TTC549 (cell line): ENCODE measurements at regions not wholly inside any gene's neighbourhood (a gene's known extent, or its start where the extent isn't known, plus 50 kb on each side); places are given as distances from the start of the nearest gene placed in this dataset.

Experiments
- FAIRE-seq: peaks from 2 replicates; lab custom pipeline; 2012; peaks lifted over from hg19 to GRCh38; lab: Jason Lieb, UNC

DNA sequence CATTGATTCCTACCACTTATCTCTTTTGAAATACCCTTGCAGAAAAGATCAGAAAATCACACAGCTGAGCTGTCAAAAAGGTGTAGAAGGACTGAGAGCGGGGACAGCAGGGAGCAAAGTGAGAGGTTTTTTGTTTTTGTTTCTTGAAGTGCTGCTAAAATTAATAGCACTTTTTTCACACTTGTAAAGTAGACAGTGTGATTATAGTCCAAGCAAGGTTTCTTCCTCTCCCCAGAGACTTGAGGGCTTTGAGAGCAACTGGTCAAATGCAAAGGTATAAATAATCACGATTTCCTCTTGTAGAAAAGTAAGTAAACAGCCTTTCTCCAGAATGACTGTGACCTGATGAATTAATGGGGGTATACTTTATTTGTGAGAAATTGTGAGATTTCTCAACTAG lies 326.9 kb downstream of the ZNF608 start:
- no peak for FAIRE-seq

DNA sequence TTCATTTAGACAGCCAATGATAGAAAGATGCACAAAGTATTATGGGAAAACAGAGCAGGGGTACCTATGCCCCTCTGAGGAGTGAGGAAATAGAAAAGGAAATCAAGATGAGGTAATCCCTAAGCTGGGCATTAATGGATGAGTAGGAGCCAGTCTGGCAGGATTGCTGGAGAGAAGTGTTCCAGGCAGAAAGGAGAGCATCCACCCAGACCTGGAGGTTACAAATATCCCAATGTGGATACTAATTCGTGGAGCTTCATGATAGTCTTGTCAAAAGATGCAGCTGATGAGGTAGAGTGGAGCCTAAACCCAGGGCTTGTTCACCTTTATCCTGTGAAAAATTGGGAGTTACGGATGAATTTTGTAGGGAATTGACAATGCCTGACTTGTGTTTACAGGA lies 328.0 kb downstream of the ZNF608 start:
- FAIRE-seq = no peak

DNA sequence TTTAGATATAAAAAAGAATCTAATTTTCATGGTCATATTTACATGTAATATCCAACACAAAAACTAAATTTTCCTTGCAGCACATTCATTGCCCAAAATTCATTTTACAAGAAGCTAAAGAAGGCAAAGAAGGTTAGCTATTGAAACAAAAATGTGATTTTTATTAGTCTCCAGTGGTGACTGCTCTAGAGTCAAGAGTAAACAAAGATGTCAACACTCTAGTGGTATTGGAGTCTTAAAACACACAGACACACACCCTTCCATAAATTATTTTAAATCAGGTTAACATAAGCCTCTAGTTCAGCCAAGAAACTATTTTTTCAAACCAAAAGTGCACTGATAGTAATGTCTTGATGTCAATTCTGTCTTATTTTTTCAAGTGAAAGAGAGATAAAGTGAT lies 329.2 kb downstream of the ZNF608 start:
- no peak for FAIRE-seq

DNA sequence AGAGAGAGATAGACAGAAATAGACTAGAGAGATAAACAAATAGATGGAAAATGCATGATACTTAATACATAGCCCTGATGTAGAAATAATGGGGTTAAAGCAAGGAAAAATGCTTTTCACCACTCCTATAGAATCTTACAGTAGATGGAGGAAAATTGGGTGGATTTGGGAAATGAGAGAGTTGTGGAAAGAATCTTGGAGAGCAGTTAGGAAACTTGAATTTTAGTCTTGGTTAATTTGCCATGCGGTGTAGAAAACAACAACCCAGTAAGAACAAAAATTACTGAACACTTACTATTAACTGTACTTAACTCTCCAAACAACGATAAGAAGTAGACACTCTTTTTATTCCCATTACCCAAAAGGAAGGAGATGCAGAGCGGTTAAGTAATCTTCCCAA lies 329.8 kb downstream of the ZNF608 start:
- FAIRE-seq = no peak

DNA sequence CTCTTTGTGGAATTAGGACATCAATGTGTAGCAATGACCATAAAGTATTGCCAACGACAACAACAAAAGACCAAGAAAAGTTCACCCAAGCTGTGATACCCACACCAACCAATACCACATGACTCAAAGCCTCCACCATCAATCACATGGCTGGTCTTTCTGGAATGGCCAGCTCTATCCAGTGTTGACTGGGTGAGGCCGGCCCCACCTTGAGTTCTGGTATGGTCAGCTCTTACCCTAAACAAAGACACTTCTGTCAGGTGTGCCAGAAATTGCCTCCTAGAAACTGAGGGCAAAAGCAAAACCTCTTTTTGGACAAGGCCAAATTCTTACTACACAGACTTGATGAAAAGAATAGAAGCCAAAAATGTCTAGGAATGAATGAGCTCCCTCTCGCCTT lies 331.5 kb downstream of the ZNF608 start:
- no peak for FAIRE-seq

DNA sequence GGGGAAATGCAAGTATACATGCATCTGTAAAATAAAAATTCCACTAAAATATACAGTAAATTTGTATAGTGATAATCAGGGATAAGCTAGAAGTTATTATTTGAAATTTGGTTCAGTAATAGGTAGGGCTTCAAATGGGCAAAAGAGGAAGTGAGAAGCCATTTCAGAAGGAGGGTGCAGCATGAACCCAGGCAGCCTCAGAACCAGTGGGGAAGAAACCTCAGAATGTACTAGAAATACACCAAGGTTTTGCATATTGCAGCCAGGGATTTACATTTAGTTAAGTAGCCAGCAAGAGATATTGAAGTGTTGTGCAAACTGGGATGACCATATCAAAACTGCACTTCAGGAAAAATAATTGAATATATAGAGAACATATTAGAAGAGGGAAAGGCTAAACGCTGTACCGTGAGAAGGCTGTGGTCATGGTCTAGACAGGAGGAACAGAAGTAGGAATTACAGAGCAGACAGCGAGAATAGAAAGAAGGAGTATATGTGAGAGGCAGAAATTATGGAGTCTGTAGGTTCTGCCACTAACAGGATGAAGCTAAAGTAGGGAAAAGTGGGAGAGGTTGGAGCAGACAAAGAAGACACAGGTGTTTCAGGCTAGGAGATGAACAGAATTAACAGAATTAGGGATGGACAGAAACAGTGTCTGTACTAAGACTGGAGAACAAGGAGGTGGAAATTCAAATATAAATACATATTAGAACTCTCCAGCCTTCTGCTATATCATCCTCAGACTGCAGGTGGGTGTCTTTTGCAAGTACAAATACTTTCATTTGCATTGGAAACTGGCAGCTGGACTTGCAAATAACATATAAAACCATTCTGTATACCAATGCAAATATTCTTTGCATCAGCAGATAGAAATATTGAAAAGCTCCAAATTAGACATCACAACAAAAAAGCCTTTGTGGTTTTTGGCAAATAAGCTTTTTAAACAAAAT lies 335.6 kb downstream of the ZNF608 start:
- FAIRE-seq = no peak

DNA sequence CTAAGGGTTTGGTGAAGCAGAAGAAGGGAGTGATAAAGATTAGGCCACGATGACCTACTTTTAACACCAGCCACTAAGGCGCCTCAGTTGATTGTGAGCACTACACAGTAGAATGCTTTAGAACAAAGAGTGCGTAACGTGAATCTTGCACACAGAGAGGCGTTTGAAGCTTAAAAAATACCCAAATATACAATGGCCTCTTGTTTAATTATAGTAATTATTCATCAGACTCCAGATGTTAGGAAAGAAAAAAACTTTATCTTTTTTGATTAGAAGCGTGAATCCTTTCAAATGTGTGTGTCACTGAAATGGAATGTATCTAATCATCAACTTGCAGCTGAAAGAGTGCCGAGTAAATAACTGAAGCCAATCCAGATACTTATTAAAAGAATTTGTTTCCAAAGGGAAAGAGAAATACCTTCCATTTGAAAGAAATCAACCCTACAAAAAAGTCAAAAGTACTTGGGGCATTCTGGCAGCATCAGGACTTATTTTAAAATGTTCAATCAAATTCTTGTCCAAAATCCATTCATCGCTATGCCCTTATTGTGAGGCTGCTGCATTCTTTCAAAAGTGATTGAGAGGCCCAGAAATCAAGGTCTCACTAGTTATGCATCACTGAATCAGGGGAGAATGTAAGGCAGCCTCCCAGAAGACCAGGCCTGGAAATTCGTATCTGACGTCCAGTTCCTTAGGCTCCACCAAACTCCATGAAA lies 337.5 kb downstream of the ZNF608 start:
- FAIRE-seq = no peak

DNA sequence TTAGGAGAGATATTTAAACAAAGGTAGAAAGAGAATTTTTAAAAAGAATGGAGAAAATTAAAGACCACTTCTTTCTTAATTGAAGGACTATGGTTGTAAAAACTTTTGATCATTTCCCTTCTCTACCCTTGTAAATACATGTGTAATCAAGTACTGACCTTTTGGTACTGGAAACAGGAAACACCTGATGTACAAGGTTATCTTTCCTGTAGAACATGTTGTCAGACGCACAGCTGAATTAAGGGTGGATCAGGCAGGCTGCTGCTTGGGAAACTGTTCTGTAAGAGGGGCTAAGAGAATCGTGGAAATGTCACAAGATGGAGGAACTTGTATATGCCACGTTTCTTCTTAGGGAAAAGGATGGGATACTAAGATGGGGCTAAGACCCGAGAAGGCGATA lies 341.6 kb downstream of the ZNF608 start:
- FAIRE-seq = no peak

DNA sequence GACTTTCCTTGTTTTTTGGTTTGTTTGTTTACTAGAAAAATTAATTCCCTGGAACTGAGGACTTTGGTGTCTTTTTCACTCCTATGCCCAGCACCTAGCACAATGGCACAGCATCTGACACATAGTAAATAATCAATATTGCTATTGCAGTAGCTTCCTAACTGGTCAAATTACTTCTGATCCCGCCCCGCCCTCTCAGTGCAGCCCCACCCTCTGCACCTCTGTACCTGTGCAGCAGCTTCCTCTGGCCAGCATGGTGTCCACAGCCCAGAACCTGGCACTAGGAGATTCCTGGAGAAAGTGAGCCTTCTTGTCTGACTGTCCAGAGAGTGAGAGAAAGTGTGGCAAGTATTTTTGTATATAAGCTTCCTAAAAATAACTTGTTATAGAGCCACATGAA lies 343.2 kb downstream of the ZNF608 start:
- FAIRE-seq = no peak

DNA sequence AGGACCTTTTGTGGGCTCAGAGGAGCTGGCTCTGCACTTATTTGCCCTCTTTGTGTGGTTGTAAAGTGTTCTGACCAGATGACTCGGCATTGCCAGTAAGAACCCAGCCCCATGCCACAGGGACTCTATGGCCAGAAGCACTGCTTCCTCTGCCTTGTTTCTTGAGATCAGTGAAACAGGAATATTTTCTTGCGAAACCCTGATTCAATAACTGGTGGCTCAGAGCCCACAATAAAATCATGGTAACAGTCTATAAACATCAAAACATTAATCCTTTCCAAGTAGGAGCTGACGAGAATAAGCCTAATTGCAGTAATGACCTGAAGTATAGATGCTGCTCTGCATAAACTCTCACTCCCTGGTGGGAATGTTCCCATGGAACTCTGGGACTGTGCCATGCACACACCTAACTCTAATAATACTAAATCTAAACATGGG lies 344.3 kb downstream of the ZNF608 start:
- no peak for FAIRE-seq

DNA sequence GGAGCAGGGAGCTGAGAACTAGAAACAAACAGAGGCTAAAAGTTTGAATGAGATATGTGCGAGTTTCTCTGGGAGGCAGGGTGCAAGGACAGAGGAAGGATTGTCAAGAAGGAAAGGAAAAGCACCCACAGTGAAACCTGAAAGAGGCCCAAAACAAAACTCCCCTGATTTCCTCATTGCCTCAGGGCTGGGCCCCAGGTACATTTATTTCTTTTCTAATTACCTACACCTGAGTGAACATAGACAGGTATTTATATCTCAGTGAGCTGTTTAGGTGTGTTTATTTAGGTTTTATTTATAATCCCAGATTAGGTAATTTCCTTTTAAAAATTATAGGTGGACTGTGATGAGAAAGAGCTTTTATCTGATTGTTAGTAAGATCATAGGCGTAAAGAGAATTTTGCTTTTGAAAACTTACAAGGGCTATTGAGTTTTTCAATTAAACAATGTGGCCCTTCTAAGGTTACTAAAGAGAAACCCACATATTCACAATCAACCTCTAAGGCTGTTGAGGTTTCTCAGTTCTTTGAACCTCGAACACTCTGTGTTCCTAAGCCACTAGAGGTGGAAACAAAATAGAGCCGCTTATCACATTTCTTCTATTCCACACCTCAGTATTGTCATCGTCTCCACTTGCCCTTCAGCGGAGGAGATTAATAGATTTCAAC lies 344.8 kb downstream of the ZNF608 start:
- no peak for FAIRE-seq

DNA sequence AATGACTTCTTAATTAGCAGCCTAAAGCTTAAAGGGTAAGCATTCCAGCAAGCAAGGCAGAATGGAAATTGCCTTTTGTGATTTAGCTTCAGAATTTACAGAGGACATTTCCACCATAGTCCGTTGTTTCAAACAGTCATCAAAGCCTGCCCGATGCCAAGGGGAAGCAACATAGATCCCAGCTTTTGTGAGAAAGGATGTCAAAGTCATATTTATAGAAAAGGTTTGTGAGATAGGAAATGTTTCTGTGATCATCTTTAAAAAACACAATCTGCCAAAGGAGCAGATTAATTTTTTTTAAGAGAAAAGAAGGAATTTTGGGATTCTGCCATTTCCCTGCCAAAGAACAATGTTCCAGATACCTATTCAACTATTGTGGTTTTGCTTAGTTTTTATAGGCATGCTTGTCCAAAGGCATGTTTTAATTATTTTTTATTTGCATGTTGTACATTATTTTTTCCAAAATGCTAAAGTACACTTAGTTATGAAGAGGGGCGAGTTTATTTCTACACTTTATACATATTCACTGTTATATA lies 346.9 kb downstream of the ZNF608 start:
- FAIRE-seq = no peak

DNA sequence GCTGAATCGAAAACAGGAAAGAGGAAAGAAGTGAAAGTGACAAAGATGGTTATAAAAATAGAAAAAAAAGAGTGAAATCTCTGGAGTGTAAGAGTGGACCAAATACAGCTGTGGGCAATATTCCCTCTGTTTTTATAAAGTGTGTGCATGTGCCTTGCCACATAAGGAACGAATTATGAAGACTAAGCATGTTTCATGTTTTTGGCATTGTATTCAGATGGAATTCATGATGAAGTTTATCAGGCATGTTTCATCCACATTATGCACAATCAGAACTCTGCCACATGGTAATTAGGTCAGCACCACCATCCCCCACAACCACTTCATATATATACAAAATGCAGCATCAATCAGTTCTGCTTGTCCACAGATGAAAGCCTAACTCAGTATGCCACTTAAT lies 348.0 kb downstream of the ZNF608 start:
- no peak for FAIRE-seq

DNA sequence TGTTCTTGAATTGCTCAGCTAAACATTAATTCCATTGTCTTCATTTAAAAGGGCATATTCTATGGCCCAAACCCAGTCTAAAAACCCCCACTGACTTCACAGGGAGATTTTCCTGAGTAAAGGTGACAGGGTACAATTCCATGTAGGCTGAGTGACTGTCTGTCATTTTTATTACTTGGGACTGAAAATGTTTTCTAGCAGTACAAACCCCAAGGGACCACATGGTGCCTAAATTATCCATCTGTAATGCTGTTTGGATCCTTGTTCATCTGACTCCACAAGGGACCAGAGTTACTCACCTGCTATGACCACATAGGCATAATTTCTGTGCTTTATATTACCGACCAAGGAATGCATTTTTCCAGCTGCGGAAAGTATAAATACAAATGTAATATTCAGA lies 349.1 kb downstream of the ZNF608 start:
- FAIRE-seq = no peak

DNA sequence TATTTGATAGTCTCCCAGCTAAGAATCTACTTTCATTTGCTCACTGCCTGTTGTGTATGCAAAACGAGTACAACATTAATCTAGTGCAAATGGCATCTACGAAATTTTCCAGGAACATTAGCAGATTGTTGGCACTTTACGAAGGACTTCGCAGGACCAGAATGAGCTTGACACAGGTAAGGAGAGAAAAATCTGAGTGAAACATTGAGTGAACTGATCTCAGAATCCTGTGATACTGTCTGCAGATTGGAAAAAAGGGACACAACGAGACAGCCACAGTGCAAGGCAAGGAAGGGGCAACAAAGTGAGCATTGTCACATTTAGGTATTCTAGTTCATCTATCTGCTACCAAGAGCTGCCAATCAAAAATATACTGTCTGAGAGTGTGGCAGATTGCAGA lies 350.5 kb downstream of the ZNF608 start:
- FAIRE-seq = no peak

DNA sequence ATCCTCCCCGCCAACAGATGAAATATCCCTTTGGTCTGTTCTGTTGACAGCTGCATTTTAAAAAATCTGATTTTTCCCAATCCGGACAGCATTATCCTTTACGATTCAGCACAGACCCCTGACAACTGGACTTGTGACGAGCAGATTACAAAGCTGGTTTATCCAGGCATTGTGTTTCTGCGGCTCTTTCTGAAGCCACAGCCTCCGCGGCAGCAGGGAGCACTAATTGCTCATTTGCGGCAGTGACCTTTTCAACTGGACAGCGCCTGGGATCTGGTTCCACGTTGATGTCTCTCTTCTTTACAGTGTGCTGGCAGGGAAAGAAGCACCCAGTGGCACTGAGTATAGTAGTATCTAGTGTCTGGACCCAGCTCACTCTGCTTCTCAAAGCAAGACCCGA lies 351.2 kb downstream of the ZNF608 start:
- no peak for FAIRE-seq

DNA sequence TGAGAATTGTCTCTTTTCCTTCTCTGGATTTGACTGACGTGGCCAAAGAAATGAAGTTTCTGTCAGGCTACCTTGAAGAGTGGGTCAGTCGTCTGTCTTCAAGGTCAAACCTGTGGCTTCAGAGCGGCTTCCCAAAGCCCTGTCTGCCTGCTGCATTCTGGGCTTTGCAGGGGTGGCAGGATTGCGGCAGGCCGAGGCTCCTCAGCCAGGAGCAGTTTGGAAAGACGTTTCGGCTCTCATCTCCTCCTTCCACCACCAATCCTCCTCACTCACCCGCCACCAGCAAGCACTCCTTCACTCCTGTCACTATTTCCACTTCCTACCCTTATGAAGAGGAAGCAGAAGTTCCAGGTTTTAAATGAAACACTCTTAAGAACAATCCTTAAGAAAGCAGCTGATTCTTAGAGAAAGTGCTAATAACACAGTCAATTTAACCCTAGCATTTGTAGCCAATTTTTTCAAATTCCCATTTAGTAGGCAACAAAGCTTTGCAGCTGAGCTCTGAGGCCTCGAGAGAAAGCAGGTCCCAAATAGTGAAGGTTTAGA lies 351.7 kb downstream of the ZNF608 start:
- FAIRE-seq = no peak

DNA sequence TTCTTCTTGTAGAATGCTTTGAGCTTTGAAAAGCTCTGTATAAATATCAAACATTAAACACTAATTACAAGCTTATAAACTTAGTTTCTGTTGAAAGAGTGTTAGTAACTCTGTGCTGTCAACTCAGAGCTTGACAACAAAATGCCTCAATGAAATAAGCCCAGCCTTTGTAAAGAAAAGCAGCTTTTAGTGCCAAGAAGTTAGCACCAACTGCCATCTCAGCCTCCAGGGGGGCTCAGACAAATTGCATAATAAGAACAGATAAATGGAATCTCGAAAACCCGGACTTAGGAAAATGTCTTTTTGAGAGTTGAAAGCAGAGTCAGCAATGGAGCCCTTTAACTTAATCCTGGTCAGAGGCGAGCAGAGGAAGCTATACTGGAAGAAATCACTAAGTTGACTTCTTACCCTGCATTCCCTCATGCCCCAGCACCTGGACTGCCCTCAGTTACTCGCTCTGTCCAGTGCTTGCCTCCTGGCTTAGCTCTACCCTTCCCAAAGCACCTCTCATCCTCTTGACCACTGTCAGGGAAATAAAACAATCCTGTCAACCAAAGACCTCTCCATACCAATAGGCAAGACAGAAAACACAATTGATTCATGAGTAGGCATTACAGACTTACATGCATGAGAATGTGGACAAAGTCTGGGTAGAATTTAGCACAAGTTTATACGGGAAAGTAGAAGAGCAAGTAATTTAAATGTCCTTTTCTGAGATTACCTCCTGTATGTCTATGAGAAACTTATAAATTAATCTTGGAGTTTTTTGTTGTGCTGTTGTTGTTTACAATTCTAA lies 352.7 kb downstream of the ZNF608 start:
- no peak for FAIRE-seq

DNA sequence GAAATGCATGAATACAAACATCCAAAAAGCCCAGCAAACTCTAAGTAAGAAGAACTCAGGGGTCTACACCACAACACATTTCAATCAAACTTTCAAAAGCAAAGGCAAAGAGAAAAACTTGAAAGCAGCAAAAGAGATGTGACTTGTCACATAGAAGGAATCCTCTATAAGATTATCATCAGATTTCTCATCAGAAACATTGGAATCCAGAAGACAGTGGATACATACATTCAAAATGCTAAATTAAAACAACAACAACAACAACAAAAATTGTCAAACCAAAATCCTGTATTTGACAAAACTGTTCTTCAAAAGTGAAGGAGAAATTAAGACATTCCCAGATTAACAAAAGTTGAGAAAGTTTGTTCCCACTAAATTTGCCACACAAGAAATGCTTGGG lies 362.7 kb downstream of the ZNF608 start:
- FAIRE-seq = no peak

DNA sequence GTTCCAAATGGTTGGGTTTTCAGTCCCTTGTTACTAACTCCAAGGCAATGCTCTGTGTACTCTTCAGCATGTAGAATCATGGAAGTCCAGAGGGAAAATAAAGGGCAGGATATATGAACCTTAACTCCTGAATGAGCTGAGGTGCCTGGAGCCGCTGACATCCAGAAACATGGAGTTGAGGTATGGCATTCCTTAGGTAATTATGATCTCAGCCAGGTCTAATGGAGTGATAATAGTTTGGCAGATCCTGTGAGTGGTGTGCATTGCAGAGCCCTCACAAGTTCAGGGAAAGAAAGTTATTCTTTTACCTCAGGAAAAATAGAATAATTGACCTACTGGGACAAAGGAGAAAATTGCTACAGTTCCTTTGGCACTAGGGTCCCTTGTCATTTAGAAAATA lies 369.1 kb downstream of the ZNF608 start:
- no peak for FAIRE-seq

DNA sequence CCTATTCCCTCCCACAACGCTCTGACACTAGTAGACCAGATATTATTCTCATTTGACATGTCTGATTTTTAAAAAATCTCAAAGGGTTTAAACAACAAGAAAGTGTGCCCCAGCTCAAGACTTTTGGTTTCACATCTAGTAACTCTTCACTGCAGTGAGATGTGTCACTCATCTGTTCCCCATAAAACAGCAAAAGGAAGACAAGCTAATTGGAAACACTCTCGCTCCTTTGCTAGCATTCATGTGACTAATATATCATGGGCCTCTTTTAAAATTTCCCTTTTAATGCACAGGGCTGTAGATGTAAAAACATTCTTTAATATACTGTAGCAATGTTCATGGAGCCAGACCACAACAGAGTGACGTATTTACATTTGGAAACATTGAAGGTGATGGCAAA lies 372.6 kb downstream of the ZNF608 start:
- FAIRE-seq = no peak

DNA sequence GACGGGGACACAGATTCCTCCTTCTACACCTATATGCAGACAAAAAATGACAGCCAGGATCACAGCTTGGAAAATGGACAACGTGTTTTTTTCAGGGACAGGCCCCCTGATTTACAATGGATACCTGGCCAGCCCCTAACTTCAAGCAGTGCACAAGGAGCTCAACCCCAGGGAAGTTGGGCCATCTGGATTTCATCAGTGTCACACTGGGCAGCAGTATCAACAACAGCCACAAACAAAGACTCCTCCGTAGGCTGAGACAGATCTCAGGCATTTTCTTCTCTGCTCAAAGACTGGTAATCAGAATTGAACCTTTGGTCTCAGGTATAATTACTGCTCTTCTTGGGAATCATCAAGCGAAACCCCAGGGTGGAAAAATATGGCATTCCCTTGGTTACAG lies 374.0 kb downstream of the ZNF608 start:
- no peak for FAIRE-seq
